ENCODE measurements at regions not wholly inside any gene's neighbourhood (a gene's known extent, or its start where the extent isn't known, plus 50 kb on each side); places are given as distances from the start of the nearest gene placed in this dataset.

GRCh38 chr10:42959833-42960232, 117.0 kb upstream of the RET start:
- peak overlapping the region; percentile 78; the same call in 1 of the 2 replicates for H3K27ac ChIP-seq
- no peak for TF ChIP-seq CTCF (conservative IDR thresholded peaks at IDR 0.05)

GRCh38 chr10:42960491-42960990, 116.3 kb upstream of the RET start:
- TF ChIP-seq CTCF (conservative IDR thresholded peaks at IDR 0.05) = no peak
- no peak overlapping the region for H3K27ac ChIP-seq

- H3K27ac ChIP-seq = no peak overlapping the region
- TF ChIP-seq CTCF (conservative IDR thresholded peaks at IDR 0.05) = no peak
Observed at GRCh38 chr10:42960991-42961795, 115.7 kb upstream of the RET start.

GRCh38 chr10:42961796-42962109, 115.1 kb upstream of the RET start:
- no peak overlapping the region for H3K27ac ChIP-seq
- TF ChIP-seq CTCF (conservative IDR thresholded peaks at IDR 0.05) = no peak

GRCh38 chr10:42962110-42962901, 114.6 kb upstream of the RET start:
- no peak overlapping the region for H3K27ac ChIP-seq
- TF ChIP-seq CTCF (conservative IDR thresholded peaks at IDR 0.05) = no peak

- no peak for TF ChIP-seq CTCF (conservative IDR thresholded peaks at IDR 0.05)
- no peak overlapping the region for H3K27ac ChIP-seq
Observed at GRCh38 chr10:42962902-42963231, 114.0 kb upstream of the RET start.

GRCh38 chr10:42963312-42963711, 113.6 kb upstream of the RET start:
- TF ChIP-seq CTCF (conservative IDR thresholded peaks at IDR 0.05) = no peak
- H3K27ac ChIP-seq = no peak overlapping the region
